ENCODE measurements at regions not wholly inside any gene's neighbourhood (a gene's known extent, or its start where the extent isn't known, plus 50 kb on each side); places are given as distances from the start of the nearest gene placed in this dataset.
"Not testable (repeated sequence)": the region's sequence is repeated elsewhere in the genome, so short reads cannot be mapped to it uniquely, and the experiment has no call there.

DNA sequence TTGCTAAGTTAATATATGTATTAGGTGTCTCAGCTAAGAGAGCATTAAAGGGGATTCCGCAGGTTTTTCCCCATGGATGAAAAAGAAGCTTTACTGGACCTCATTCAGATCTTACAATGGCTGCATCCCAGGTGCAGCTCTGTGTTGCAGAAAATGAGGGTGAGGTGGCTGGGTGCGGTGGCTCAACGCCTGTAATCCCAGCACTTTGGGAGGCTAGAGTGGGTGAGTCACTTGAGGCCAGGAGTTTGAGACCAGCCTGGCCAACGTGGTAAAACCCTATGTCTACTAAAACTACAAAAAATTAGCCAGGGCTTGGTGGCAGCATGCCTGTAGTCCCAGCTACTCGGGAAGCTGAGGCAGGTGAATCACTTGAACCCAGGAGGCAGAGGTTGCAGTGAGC lies 58.5 kb upstream of the MORC3 start:
- Mint-ChIP-seq H3K9me3 (ENCODE audit: low read depth) (no peaks in the 10 kb centered on the region), H3K4me1 (ENCODE audit: low read depth) (no peaks in the 10 kb centered on the region), H3K27me3 (no peaks in the 10 kb centered on the region), H3K4me3 (ENCODE audit: low read depth) (no peak overlapping the region), H3K36me3 (ENCODE audit: insufficient read depth) (peaks cover 36% of the 10 kb centered on the region), H3K27ac (no peak overlapping the region)
- TF ChIP-seq, protein P1, sequence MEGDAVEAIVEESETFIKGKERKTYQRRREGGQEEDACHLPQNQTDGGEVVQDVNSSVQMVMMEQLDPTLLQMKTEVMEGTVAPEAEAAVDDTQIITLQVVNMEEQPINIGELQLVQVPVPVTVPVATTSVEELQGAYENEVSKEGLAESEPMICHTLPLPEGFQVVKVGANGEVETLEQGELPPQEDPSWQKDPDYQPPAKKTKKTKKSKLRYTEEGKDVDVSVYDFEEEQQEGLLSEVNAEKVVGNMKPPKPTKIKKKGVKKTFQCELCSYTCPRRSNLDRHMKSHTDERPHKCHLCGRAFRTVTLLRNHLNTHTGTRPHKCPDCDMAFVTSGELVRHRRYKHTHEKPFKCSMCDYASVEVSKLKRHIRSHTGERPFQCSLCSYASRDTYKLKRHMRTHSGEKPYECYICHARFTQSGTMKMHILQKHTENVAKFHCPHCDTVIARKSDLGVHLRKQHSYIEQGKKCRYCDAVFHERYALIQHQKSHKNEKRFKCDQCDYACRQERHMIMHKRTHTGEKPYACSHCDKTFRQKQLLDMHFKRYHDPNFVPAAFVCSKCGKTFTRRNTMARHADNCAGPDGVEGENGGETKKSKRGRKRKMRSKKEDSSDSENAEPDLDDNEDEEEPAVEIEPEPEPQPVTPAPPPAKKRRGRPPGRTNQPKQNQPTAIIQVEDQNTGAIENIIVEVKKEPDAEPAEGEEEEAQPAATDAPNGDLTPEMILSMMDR (IDR thresholded peaks at IDR 0.05; ENCODE audit: unreplicated experiment): no peak
- DNase-seq (ENCODE audit: low spot score, unreplicated experiment): no peak

DNA sequence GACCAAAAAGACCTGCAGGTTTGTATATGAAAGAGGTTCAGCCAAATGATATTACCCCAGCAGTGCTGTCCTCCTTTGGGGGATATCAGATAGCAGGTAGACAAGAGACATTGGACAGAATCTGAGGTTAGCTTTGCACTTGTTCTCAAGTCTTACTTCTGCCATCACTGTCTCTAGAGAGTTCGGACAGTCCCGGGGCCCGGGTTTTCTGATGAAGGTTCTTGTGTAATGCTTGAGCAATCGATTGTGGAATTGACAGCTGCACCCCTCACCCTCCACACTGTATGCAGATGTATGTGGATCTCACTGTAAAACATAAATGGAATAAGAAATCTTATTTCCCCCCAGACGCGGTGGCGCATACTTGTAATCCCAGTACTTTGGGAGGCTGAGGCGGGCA lies 56.2 kb upstream of the MORC3 start:
- DNase-seq (ENCODE audit: low spot score, unreplicated experiment): no peak
- Mint-ChIP-seq H3K27me3 (no peaks in the 10 kb centered on the region), H3K4me3 (ENCODE audit: low read depth) (no peak overlapping the region), H3K27ac (no peak overlapping the region), H3K9me3 (ENCODE audit: low read depth) (peaks cover 4% of the 10 kb centered on the region), H3K36me3 (ENCODE audit: insufficient read depth) (peaks cover 41% of the 10 kb centered on the region), H3K4me1 (ENCODE audit: low read depth) (peaks cover 3% of the 10 kb centered on the region)
- TF ChIP-seq, protein P1 (IDR thresholded peaks at IDR 0.05; ENCODE audit: unreplicated experiment): no peak

DNA sequence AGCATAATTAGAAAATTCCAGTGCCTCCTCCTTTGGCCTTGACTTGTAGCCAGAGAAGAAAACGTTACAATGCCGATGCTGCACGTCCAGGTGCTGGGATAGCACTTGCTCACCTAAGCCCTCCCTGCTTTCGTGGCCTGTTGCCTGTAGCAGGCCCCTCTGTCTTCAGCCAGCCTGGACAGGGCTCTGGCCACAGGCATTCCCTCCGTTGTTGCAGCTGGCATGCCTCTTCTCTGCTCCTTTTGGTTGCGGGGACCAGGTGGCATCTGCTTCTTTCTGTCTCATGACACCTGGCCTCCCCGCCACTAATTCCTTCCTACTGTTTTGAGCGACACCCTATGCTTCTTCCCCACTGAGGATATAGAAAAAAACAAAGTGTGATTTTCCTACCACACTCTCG lies 54.6 kb upstream of the MORC3 start:
- H3K4me1 Mint-ChIP-seq (ENCODE audit: low read depth): peaks cover 3% of the 10 kb centered on the region

DNA sequence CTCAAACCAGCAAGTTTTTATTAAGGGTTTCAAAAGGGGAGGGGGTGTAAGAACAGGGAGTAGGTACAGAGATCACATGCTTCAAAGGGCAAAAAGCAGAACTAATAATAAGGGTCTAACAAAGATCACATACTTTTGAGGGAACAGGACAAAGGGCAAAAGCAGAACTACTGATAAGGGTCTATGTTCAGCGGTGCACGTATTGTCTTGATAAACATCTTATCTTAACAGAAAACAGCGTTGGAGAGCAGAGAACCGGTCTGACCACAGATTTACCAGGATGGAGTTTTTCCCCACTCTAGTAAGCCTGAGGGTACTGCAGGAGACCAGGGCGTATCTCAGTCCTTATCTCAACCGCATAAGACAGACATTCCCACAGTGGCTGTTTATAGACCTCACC lies 52.2 kb upstream of the MORC3 start:
- H3K27ac Mint-ChIP-seq: peak overlapping the region; percentile 30
- H3K36me3 Mint-ChIP-seq (ENCODE audit: insufficient read depth): peaks cover 45% of the 10 kb centered on the region
- H3K4me1 Mint-ChIP-seq (ENCODE audit: low read depth); H3K4me3 Mint-ChIP-seq (ENCODE audit: low read depth); DNase-seq (ENCODE audit: low spot score, unreplicated experiment); H3K27me3 Mint-ChIP-seq; H3K9me3 Mint-ChIP-seq (ENCODE audit: low read depth): not testable (repeated sequence)

More for the DNA sequence above, 54.6 kb upstream of the MORC3 start:
- no peak overlapping the region for H3K4me3 Mint-ChIP-seq (ENCODE audit: low read depth)
- H3K36me3 Mint-ChIP-seq (ENCODE audit: insufficient read depth): peaks cover 44% of the 10 kb centered on the region
- DNase-seq (ENCODE audit: low spot score, unreplicated experiment): no peak
- no peaks in the 10 kb centered on the region for H3K27me3 Mint-ChIP-seq
- no peak overlapping the region for H3K27ac Mint-ChIP-seq
- TF ChIP-seq, protein P1 (IDR thresholded peaks at IDR 0.05; ENCODE audit: unreplicated experiment): no peak
- H3K9me3 Mint-ChIP-seq (ENCODE audit: low read depth): peaks cover 4% of the 10 kb centered on the region

DNA sequence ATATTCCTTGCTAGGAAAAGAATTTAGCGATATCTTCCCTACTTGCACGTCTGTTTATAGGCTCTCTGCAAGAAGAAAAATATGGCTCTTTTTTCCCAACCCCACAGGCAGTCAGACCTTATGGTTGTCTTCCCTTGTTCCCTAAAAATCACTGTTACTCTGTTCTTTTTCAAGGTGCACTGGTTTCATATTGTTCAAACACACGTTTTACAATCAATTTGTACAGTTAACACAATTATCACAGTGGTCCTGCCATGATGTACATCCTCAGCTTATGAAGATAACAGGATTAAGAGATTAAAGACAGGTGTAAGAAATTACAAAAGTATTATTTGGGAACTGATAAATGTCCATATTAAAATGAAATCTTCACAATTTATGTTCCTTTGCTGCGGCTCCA lies 51.7 kb upstream of the MORC3 start:
- peaks cover 45% of the 10 kb centered on the region for H3K36me3 Mint-ChIP-seq (ENCODE audit: insufficient read depth)
- not testable (repeated sequence) for H3K27me3 Mint-ChIP-seq; H3K9me3 Mint-ChIP-seq (ENCODE audit: low read depth); H3K4me1 Mint-ChIP-seq (ENCODE audit: low read depth); H3K4me3 Mint-ChIP-seq (ENCODE audit: low read depth); DNase-seq (ENCODE audit: low spot score, unreplicated experiment); H3K27ac Mint-ChIP-seq
